ENCODE measurements at regions not wholly inside any gene's neighbourhood (a gene's known extent, or its start where the extent isn't known, plus 50 kb on each side); places are given as distances from the start of the nearest gene placed in this dataset.

GRCh38 chr3:113156816-113157333, 54.5 kb upstream of the BOC start:
- ATAC-seq (ENCODE audit: low read depth in 2 of 2) (no peak), DNase-seq (no peak)
- H3K4me3 Mint-ChIP-seq = no peak overlapping the region
- no peaks in the 10 kb centered on the region for H3K9me3 Mint-ChIP-seq
- no peak overlapping the region for H3K27ac Mint-ChIP-seq
- peaks cover 0 to 2% (median under 1%) of the 10 kb centered on the region in 3 donors for H3K27me3 Mint-ChIP-seq
- no peaks in the 10 kb centered on the region for H3K4me1 Mint-ChIP-seq
- no peaks in the 10 kb centered on the region for H3K36me3 Mint-ChIP-seq

GRCh38 chr3:113157408-113158030, 53.8 kb upstream of the BOC start:
- Mint-ChIP-seq H3K27me3 (peaks cover 0 to 6% (median 5%) of the 10 kb centered on the region in 3 donors), H3K36me3 (no peaks in the 10 kb centered on the region), H3K4me3 (no peak overlapping the region), H3K27ac (no peak overlapping the region), H3K4me1 (no peaks in the 10 kb centered on the region), H3K9me3 (no peaks in the 10 kb centered on the region)
- DNase-seq = no peak
- no peak for ATAC-seq (ENCODE audit: low read depth in 2 of 2)

- Mint-ChIP-seq H3K4me3 (no peak overlapping the region), H3K4me1 (no peaks in the 10 kb centered on the region), H3K27ac (peak overlapping the region in 1 of 6 donors; percentile 25), H3K9me3 (no peaks in the 10 kb centered on the region), H3K36me3 (no peaks in the 10 kb centered on the region), H3K27me3 (peaks cover 0 to 6% (median 5%) of the 10 kb centered on the region in 3 donors)
- no peak for ATAC-seq (ENCODE audit: low read depth in 2 of 2)
- DNase-seq = no peak
Measured at GRCh38 chr3:113158171-113158570, 53.2 kb upstream of the BOC start.

Data from naive B cell (primary cell).